ENCODE measurements at regions not wholly inside any gene's neighbourhood (a gene's known extent, or its start where the extent isn't known, plus 50 kb on each side); places are given as distances from the start of the nearest gene placed in this dataset.

DNA sequence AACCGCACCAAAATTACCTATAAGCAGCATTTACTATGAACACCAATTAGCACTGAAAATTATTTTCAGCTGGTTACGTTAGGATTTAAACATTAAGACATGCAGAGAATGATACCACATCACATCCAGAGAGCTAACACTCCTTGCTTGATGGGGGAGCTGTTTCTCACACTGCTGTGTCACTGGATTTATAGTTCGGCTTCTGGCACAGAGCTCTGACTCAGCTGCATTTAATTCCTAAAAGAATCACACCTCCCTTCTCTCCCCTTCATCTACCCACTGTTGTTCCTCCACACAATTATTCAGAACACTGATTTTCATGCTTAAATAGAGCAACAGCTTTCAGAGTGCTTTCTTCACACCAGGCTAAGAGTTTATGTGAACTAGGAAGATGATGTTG lies 82.6 kb upstream of the SV2C start:
- Histone ChIP-seq H3K36me3 (ENCODE audit: insufficient read depth, low read length) (no peaks in the 10 kb centered on the region), H3K9me3 (ENCODE audit: insufficient read depth, low read depth, low read length) (no peaks in the 10 kb centered on the region), H3K4me1 (ENCODE audit: insufficient read depth, low read length) (no peaks in the 10 kb centered on the region), H4K20me1 (ENCODE audit: insufficient read depth, low read length) (no peaks in the 10 kb centered on the region), H3K79me2 (ENCODE audit: insufficient read depth, low read length) (no peaks in the 10 kb centered on the region), H2AFZ (ENCODE audit: low read depth, low read length) (no peak overlapping the region), H3K4me3 (ENCODE audit: insufficient read depth, low read depth, low read length) (no peak overlapping the region), H3K27ac (ENCODE audit: low read depth, low read length) (no peak overlapping the region), H3K27me3 (ENCODE audit: insufficient read depth, low read length) (no peaks in the 10 kb centered on the region), H3K4me2 (ENCODE audit: low read length) (no peak overlapping the region), H3K9ac (ENCODE audit: low read length) (no peak overlapping the region)
- FAIRE-seq (no peak), DNase-seq (ENCODE audit: low read depth) (no peak)
- H3K4me1 Mint-ChIP-seq (ENCODE audit: low read depth, unreplicated experiment), result no peaks in the 10 kb centered on the region
- no peaks in the 10 kb centered on the region for H3K36me3 Mint-ChIP-seq (ENCODE audit: low read depth, unreplicated experiment)
- H3K9me3 Mint-ChIP-seq (ENCODE audit: unreplicated experiment), result peaks cover 3% of the 10 kb centered on the region
- H3K4me3 Mint-ChIP-seq (ENCODE audit: unreplicated experiment), result no peak overlapping the region
- H3K27ac Mint-ChIP-seq (ENCODE audit: unreplicated experiment), result no peak overlapping the region
- TF ChIP-seq, protein P1, sequence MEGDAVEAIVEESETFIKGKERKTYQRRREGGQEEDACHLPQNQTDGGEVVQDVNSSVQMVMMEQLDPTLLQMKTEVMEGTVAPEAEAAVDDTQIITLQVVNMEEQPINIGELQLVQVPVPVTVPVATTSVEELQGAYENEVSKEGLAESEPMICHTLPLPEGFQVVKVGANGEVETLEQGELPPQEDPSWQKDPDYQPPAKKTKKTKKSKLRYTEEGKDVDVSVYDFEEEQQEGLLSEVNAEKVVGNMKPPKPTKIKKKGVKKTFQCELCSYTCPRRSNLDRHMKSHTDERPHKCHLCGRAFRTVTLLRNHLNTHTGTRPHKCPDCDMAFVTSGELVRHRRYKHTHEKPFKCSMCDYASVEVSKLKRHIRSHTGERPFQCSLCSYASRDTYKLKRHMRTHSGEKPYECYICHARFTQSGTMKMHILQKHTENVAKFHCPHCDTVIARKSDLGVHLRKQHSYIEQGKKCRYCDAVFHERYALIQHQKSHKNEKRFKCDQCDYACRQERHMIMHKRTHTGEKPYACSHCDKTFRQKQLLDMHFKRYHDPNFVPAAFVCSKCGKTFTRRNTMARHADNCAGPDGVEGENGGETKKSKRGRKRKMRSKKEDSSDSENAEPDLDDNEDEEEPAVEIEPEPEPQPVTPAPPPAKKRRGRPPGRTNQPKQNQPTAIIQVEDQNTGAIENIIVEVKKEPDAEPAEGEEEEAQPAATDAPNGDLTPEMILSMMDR (IDR thresholded peaks at IDR 0.05; ENCODE audit: insufficient read depth, low read depth, low read length), result no peak
- no peak for TF ChIP-seq EZH2 (IDR thresholded peaks at IDR 0.05; ENCODE audit: insufficient read depth, low read length)
- H3K27me3 Mint-ChIP-seq (ENCODE audit: low read depth, unreplicated experiment), result peaks cover 5% of the 10 kb centered on the region

DNA sequence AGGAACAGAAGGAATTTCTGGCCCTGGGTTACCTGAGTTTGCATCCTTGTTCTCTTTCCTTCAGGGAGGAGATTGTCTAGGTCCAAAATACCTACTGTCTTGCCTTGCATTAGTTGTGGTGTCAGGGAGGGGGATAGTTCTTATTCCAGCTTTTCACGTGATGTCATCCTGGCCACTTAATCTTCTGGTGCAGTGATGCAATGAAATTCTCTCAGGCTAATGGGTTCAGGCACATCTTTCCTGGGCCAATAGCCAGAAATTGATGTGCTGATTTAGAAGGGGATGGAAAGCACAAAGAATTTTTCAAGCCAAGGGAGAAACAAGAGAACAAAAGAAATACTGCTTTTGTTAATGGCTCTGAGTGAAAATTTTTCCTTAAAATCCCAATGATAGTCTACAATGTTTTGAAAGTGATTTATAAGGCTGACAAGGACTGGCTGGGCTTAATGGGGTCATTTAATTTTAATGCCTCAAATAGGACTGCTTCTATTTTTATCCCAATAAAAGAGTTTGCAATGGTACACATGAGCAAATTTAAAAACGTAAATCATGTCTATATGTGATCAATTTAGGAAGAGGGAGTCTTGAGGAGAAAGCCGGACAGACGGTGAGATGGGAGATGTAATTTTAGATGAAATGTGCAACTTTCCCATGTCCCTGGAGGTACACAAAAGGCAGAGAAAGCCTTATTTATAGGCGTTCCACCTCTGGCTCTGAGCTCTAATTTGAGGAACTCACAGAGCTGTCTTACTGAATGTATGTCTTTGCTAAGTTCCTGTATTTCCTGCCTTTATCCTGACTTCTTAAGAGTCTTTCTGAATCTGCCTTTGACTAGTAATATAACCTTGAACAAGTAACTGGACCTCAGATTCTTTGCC lies 89.3 kb upstream of the SV2C start:
- Histone ChIP-seq H4K20me1 (ENCODE audit: insufficient read depth, low read length) (no peaks in the 10 kb centered on the region), H3K79me2 (ENCODE audit: insufficient read depth, low read length) (no peaks in the 10 kb centered on the region), H2AFZ (ENCODE audit: low read depth, low read length) (no peak overlapping the region), H3K9me3 (ENCODE audit: insufficient read depth, low read depth, low read length) (no peaks in the 10 kb centered on the region), H3K9ac (ENCODE audit: low read length) (no peak overlapping the region), H3K36me3 (ENCODE audit: insufficient read depth, low read length) (no peaks in the 10 kb centered on the region), H3K27ac (ENCODE audit: low read depth, low read length) (no peak overlapping the region), H3K4me3 (ENCODE audit: insufficient read depth, low read depth, low read length) (no peak overlapping the region), H3K4me1 (ENCODE audit: insufficient read depth, low read length) (no peaks in the 10 kb centered on the region), H3K4me2 (ENCODE audit: low read length) (no peak overlapping the region), H3K27me3 (ENCODE audit: insufficient read depth, low read length) (no peaks in the 10 kb centered on the region)
- Mint-ChIP-seq H3K9me3 (ENCODE audit: unreplicated experiment) (peaks cover 3% of the 10 kb centered on the region), H3K27ac (ENCODE audit: unreplicated experiment) (no peak overlapping the region), H3K36me3 (ENCODE audit: low read depth, unreplicated experiment) (no peaks in the 10 kb centered on the region), H3K27me3 (ENCODE audit: low read depth, unreplicated experiment) (no peaks in the 10 kb centered on the region), H3K4me3 (ENCODE audit: unreplicated experiment) (no peak overlapping the region), H3K4me1 (ENCODE audit: low read depth, unreplicated experiment) (no peaks in the 10 kb centered on the region)
- no peak for DNase-seq (ENCODE audit: low read depth)
- no peak for FAIRE-seq
- TF ChIP-seq, protein P1 (IDR thresholded peaks at IDR 0.05; ENCODE audit: insufficient read depth, low read depth, low read length), result no peak
- no peak for TF ChIP-seq EZH2 (IDR thresholded peaks at IDR 0.05; ENCODE audit: insufficient read depth, low read length)

DNA sequence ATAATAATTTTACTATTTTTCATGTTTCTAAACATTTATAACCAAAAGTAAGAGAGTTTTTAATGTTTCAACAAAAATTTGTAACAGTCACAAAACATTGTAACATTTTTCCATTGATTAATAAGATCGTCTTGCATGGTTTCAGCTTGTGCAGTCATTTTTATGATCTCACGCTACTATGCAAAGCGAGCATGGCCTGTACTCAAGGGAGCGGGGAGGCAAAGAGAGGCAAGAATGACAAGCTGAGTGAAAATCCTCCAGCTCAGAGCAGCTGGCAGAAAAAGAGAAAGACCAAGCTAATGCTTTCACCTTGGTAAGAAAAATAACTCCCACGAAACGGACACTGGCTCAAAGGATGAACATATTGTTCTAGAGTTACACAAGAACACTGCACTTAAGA lies 90.0 kb upstream of the SV2C start:
- H3K27ac ChIP-seq (ENCODE audit: low read depth, low read length), result no peak overlapping the region
- no peak for FAIRE-seq
- H3K36me3 Mint-ChIP-seq (ENCODE audit: low read depth, unreplicated experiment), result no peaks in the 10 kb centered on the region

More for the DNA sequence above, 90.0 kb upstream of the SV2C start:
- H2AFZ ChIP-seq (ENCODE audit: low read depth, low read length), result no peak overlapping the region
- no peaks in the 10 kb centered on the region for H3K27me3 Mint-ChIP-seq (ENCODE audit: low read depth, unreplicated experiment)
- H3K9ac ChIP-seq (ENCODE audit: low read length), result no peak overlapping the region
- H3K4me2 ChIP-seq (ENCODE audit: low read length), result no peak overlapping the region
- no peak overlapping the region for H3K27ac Mint-ChIP-seq (ENCODE audit: unreplicated experiment)
- no peaks in the 10 kb centered on the region for H3K9me3 ChIP-seq (ENCODE audit: insufficient read depth, low read depth, low read length)
- no peak overlapping the region for H3K4me3 Mint-ChIP-seq (ENCODE audit: unreplicated experiment)
- no peak for DNase-seq (ENCODE audit: low read depth)
- H3K9me3 Mint-ChIP-seq (ENCODE audit: unreplicated experiment), result peaks cover 3% of the 10 kb centered on the region
- H3K79me2 ChIP-seq (ENCODE audit: insufficient read depth, low read length), result no peaks in the 10 kb centered on the region
- no peaks in the 10 kb centered on the region for H3K27me3 ChIP-seq (ENCODE audit: insufficient read depth, low read length)
- H4K20me1 ChIP-seq (ENCODE audit: insufficient read depth, low read length), result no peaks in the 10 kb centered on the region
- H3K4me1 ChIP-seq (ENCODE audit: insufficient read depth, low read length), result no peaks in the 10 kb centered on the region
- no peak for TF ChIP-seq EZH2 (IDR thresholded peaks at IDR 0.05; ENCODE audit: insufficient read depth, low read length)
- TF ChIP-seq, protein P1 (IDR thresholded peaks at IDR 0.05; ENCODE audit: insufficient read depth, low read depth, low read length), result no peak
- H3K4me3 ChIP-seq (ENCODE audit: insufficient read depth, low read depth, low read length), result no peak overlapping the region
- H3K4me1 Mint-ChIP-seq (ENCODE audit: low read depth, unreplicated experiment), result no peaks in the 10 kb centered on the region
- H3K36me3 ChIP-seq (ENCODE audit: insufficient read depth, low read length), result no peaks in the 10 kb centered on the region
